OCI-LY3 (cell line): ENCODE measurements at regions not wholly inside any gene's neighbourhood (a gene's known extent, or its start where the extent isn't known, plus 50 kb on each side); places are given as distances from the start of the nearest gene placed in this dataset.
"Not testable (repeated sequence)": the region's sequence is repeated elsewhere in the genome, so short reads cannot be mapped to it uniquely, and the experiment has no call there.

Experiments used
- H2AFZ ChIP-seq: fragments of 200-600, 300-600 bp; shearing (Covaris generic); 2 replicates; pipeline ENCODE4 v1.6.0; 2014; ENCODE audit warnings: antibody characterized with exemption, low read depth, low read length
- H3K27ac ChIP-seq: fragments of 200-600, 300-600 bp; sonication (generic); 2 replicates; pipeline ENCODE4 v1.5.1; 2014; ENCODE audit warnings: mild to moderate bottlenecking, low read length, moderate library complexity, mixed read lengths
- H3K27me3 ChIP-seq: fragments of 200-600, 300-600 bp; sonication (generic); 2 replicates; pipeline ENCODE4 v1.6.1; 2014; ENCODE audit warnings: low read depth, low read length, mixed read lengths
- H3K36me3 ChIP-seq: fragments of 200-600, 300-600 bp; sonication (generic); replicated peaks from 2 replicates; pipeline ENCODE3; 2014; ENCODE audit warnings: low read depth, low read length, mixed read lengths
- H3K4me1 ChIP-seq: fragments of 300-600, 200-600 bp; sonication (generic); 2 replicates; pipeline ENCODE4 v1.6.1; 2014; ENCODE audit warnings: low read length, mixed read lengths
- H3K4me2 ChIP-seq: fragments of 200-600, 300-600 bp; sonication (generic); 2 replicates; pipeline ENCODE4 v1.6.1; 2014; ENCODE audit warnings: low read length, mixed read lengths
- H3K4me3 ChIP-seq: fragments of 300-600, 200-600 bp; sonication (generic); 2 replicates; pipeline ENCODE4 v1.5.1; 2014; ENCODE audit warnings: antibody characterized with exemption, mild to moderate bottlenecking, low read length, moderate library complexity
- H3K79me2 ChIP-seq: fragments of 300-600, 200-600 bp; shearing (Covaris generic); 2 replicates; pipeline ENCODE4 v1.6.1; 2014; ENCODE audit warnings: mild to moderate bottlenecking, low read length, mixed read lengths
- H3K9ac ChIP-seq: fragments of 300-600, 200-600 bp; shearing (Covaris generic); 2 replicates; pipeline ENCODE4 v1.6.0; 2014; ENCODE audit warnings: mild to moderate bottlenecking, low read length, moderate library complexity
- H3K9me3 ChIP-seq: fragments of 200-600, 300-600 bp; shearing (Covaris generic); 2 replicates; pipeline ENCODE4 v1.6.1; 2014; ENCODE audit warnings: low read length, mixed read lengths; ENCODE audit not compliant: insufficient read depth
- H4K20me1 ChIP-seq: fragments of 200-600, 300-600 bp; sonication (generic); 2 replicates; pipeline ENCODE4 v1.6.1; 2016; ENCODE audit warnings: low read length, mixed read lengths; ENCODE audit not compliant: insufficient read depth
- CTCF ChIP-seq: fragments of 200-600, 300-600 bp; sonication (generic); IDR thresholded peaks from 2 replicates; pipeline ENCODE4 v1.5.1; 2014; ENCODE audit warnings: antibody characterized with exemption, low read length, low read depth
- EZH2phosphoT487 ChIP-seq: fragments of 200-600 bp; shearing (Covaris generic); IDR thresholded peaks from 2 replicates; pipeline ENCODE4 v1.6.1; 2018; ENCODE audit warnings: antibody characterized with exemption, mixed run types, low read depth

GRCh38 chr2:146547236-146547635, 1297.6 kb upstream of the ACVR2A start:
- Histone ChIP-seq H3K36me3 (no peaks in the 10 kb centered on the region), H4K20me1 (no peaks in the 10 kb centered on the region), H3K27ac (no peak overlapping the region), H3K4me3 (no peak overlapping the region), H3K4me1 (no peaks in the 10 kb centered on the region), H3K4me2 (no peak overlapping the region), H3K9me3 (no peaks in the 10 kb centered on the region), H3K27me3 (no peaks in the 10 kb centered on the region), H2AFZ (no peak overlapping the region), H3K79me2 (no peaks in the 10 kb centered on the region), H3K9ac (no peak overlapping the region)
- TF ChIP-seq EZH2phosphoT487, result no peak
- no peak for TF ChIP-seq CTCF

GRCh38 chr2:146544701-146545100, 1300.1 kb upstream of the ACVR2A start:
- Histone ChIP-seq H4K20me1 (no peaks in the 10 kb centered on the region), H3K4me1 (no peaks in the 10 kb centered on the region), H2AFZ (no peak overlapping the region), H3K79me2 (no peaks in the 10 kb centered on the region), H3K36me3 (no peaks in the 10 kb centered on the region), H3K27ac (no peak overlapping the region), H3K27me3 (no peaks in the 10 kb centered on the region), H3K9ac (no peak overlapping the region), H3K4me3 (no peak overlapping the region), H3K9me3 (no peaks in the 10 kb centered on the region), H3K4me2 (no peak overlapping the region)
- TF ChIP-seq EZH2phosphoT487, result no peak
- TF ChIP-seq CTCF, result no peak

- no peaks in the 10 kb centered on the region for H4K20me1 ChIP-seq
- no peaks in the 10 kb centered on the region for H3K27me3 ChIP-seq
- no peak for TF ChIP-seq EZH2phosphoT487
- H3K27ac ChIP-seq, result no peak overlapping the region
- H3K9ac ChIP-seq, result no peak overlapping the region
- H3K4me2 ChIP-seq, result no peak overlapping the region
- no peak overlapping the region for H2AFZ ChIP-seq
- no peaks in the 10 kb centered on the region for H3K9me3 ChIP-seq
- H3K4me1 ChIP-seq, result no peaks in the 10 kb centered on the region
- H3K36me3 ChIP-seq, result no peaks in the 10 kb centered on the region
- no peaks in the 10 kb centered on the region for H3K79me2 ChIP-seq
- no peak overlapping the region for H3K4me3 ChIP-seq
These were observed 1302.9 kb upstream of the ACVR2A start for GRCh38 chr2:146541896-146542295.

- Histone ChIP-seq H3K9me3 (no peaks in the 10 kb centered on the region), H3K27me3 (no peaks in the 10 kb centered on the region), H3K27ac (no peak overlapping the region), H3K4me1 (no peaks in the 10 kb centered on the region), H3K9ac (no peak overlapping the region), H4K20me1 (no peaks in the 10 kb centered on the region), H3K79me2 (no peaks in the 10 kb centered on the region), H2AFZ (no peak overlapping the region), H3K4me3 (no peak overlapping the region), H3K36me3 (no peaks in the 10 kb centered on the region), H3K4me2 (no peak overlapping the region)
- TF ChIP-seq EZH2phosphoT487, result no peak
- TF ChIP-seq CTCF, result no peak
These were observed 1304.4 kb upstream of the ACVR2A start for GRCh38 chr2:146540271-146540932.

- H3K4me2 ChIP-seq, H3K27ac ChIP-seq, H3K36me3 ChIP-seq, H2AFZ ChIP-seq, H3K9me3 ChIP-seq, H3K4me3 ChIP-seq, H3K4me1 ChIP-seq, H3K79me2 ChIP-seq, H3K27me3 ChIP-seq, H3K9ac ChIP-seq, H4K20me1 ChIP-seq: not testable (repeated sequence)
These were observed 1305.1 kb upstream of the ACVR2A start for GRCh38 chr2:146539739-146540138.
